SK-N-SH treated with all-trans-retinoic acid at 6 μM for 48 hours (cell line): ENCODE measurements at regions not wholly inside any gene's neighbourhood (a gene's known extent, or its start where the extent isn't known, plus 50 kb on each side); places are given as distances from the start of the nearest gene placed in this dataset.

Source experiments
- ARNTL ChIP-seq: fragments of 450-650 bp; formaldehyde crosslinking; IDR thresholded peaks from 2 replicates; pipeline ENCODE4 v1.5.0; 2020; ENCODE audit warnings: low read depth, mild to moderate bottlenecking, moderate library complexity, borderline replicate concordance
- ZFP3 ChIP-seq: fragments of 250-450 bp; sonication (Bioruptor Pico); IDR thresholded peaks from 2 replicates; pipeline ENCODE4 v1.5.0; 2020; ENCODE audit warnings: mild to moderate bottlenecking, moderate library complexity
- ZFP30 ChIP-seq: fragments of 450-650 bp; formaldehyde crosslinking; IDR thresholded peaks from 2 replicates; pipeline ENCODE4 v1.5.0; 2022; ENCODE audit warnings: mild to moderate bottlenecking, moderate library complexity
- ZNF565 ChIP-seq: fragments of 450-650 bp; formaldehyde crosslinking; conservative IDR thresholded peaks from 2 replicates; pipeline ENCODE4 v1.5.0; 2020; ENCODE audit warnings: low read depth, mild to moderate bottlenecking, moderate library complexity

- TF ChIP-seq ZFP3 (CRISPR knock-in tag): no peak
- TF ChIP-seq ZFP30: no peak
- no peak for TF ChIP-seq ZNF565 (CRISPR knock-in tag)
- no peak for TF ChIP-seq ARNTL (CRISPR knock-in tag)
Measured at GRCh38 chr9:78775211-78775610, 478.3 kb downstream of the PSAT1 start.
